ENCODE measurements at regions not wholly inside any gene's neighbourhood (a gene's known extent, or its start where the extent isn't known, plus 50 kb on each side); places are given as distances from the start of the nearest gene placed in this dataset.
"Not testable (repeated sequence)": the region's sequence is repeated elsewhere in the genome, so short reads cannot be mapped to it uniquely, and the experiment has no call there.

DNA sequence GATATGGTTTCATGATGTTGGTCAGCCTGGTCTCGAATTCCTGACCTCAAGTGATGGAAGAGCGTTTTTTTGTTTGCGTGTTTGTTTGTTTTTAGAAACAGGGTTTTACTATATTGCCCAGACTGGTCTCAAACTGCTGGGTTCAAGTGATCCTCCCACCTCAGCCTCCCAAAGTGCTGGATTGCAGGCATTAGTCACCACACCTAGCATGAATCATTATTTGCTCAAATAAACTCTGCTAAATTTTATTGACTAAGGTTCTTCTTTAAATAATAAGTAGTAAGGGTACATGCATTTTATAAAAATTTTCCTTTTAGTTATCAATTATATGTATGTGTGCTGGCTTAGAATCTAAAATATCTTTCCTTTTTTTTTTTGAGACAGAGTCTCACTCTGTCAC, 52.9 kb downstream of the ZBTB9 start:
- Histone ChIP-seq H3K9me3 (ENCODE audit: control insufficient read depth, low read length) (no peaks in the 10 kb centered on the region), H3K4me3 (ENCODE audit: low read length) (no peak overlapping the region), H3K27me3 (ENCODE audit: control insufficient read depth, insufficient read depth) (no peaks in the 10 kb centered on the region), H3K27ac (ENCODE audit: low read length) (no peak overlapping the region), H3K4me1 (ENCODE audit: control insufficient read depth, insufficient read depth, low read length) (peaks cover 2% of the 10 kb centered on the region)
- intact Hi-C loops (cut with DNase I): no loop called here
- ATAC-seq: no peak
- DNase-seq: no peak
- 98% methylated on average over 3 of the region's 3 CpGs for WGBS

DNA sequence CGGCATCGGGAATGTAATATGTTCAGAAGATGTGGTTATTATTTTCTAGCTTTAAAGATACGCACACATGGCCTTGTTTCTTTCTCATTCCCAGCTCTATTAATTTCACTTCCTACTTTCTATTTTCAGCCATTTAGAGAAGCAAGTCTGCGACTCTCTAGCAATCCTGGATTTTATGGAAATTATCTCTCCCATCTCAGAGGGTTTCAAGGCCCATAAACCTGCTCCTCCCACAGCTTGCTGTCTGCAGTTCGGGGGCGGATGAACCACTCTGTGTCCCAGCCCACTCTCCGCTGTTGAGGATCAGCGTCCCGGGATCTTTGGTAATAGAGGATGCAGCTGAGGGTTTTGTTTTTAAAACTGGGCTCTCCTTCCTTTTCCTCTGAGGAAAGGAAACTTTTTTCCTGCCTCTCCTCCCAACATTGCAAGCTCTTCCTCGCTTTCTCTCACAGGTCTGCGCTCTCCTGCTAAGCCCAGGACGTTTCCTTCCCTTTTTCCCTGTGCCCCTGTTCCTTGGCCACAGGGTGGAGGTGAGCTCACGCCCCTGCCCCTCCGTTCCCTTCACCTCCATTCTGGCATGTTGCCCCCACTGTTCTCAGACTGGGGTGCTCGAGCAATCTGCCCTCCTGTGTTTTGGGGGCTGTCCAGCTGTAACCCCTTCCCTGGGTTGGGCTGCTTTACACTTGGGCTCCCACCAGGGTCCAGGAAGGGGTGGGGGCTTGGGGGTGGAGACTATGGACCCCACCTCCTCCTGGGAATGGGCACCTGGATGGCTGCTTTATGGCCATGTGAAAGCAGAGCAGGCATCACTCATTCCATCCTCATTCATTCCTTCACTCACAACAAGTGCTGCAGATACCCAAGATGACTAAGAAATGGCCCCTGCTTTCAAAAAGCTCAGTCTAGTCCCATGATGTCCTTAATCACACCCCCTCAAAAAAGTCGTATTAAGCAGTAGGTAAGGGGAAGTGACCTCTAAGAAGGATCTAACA, 54.9 kb downstream of the ZBTB9 start:
- peak in 1 of 2 donors; percentile 31 for ATAC-seq

DNA sequence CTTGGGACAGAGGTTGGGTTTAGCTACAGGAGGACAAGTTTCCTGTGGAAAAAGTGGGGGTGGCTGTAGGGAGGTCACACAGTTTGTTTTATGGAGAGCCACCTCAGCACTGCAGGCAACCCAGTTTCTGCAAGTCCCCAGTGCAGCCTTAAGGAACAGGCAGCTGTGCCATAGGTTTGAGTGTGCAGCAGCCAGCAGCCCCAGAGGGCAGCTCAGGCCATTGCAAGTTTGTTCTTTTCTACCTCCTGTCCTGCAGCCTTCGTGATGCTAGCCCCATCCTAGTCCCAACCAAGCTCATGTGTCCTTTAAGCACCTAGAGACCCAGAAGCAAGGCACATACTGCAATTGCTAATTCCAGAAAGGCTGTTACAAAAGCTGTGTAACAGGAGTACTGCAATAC, 58.8 kb downstream of the ZBTB9 start:
- 90% methylated on average over 1 of the region's 1 CpG for WGBS
- Histone ChIP-seq H3K27ac (ENCODE audit: low read length) (no peak overlapping the region), H3K9me3 (ENCODE audit: control insufficient read depth, low read length) (no peaks in the 10 kb centered on the region), H3K4me1 (ENCODE audit: control insufficient read depth, insufficient read depth, low read length) (peaks cover 2% of the 10 kb centered on the region), H3K4me3 (ENCODE audit: low read length) (no peak overlapping the region), H3K27me3 (ENCODE audit: control insufficient read depth, insufficient read depth) (no peaks in the 10 kb centered on the region)
- no peak for ATAC-seq
- DNase-seq: no peak
- intact Hi-C loops (cut with DNase I): no loop called here

More for the DNA sequence above, 54.9 kb downstream of the ZBTB9 start:
- H3K27me3 ChIP-seq (ENCODE audit: control insufficient read depth, insufficient read depth): no peaks in the 10 kb centered on the region
- DNase-seq: no peak
- H3K9me3 ChIP-seq (ENCODE audit: control insufficient read depth, low read length): no peaks in the 10 kb centered on the region
- peaks cover 2% of the 10 kb centered on the region for H3K4me1 ChIP-seq (ENCODE audit: control insufficient read depth, insufficient read depth, low read length)
- 27% methylated on average over 16 of the region's 16 CpGs for WGBS
- intact Hi-C loops (cut with DNase I): no loop called here
- H3K4me3 ChIP-seq (ENCODE audit: low read length): no peak overlapping the region
- no peak overlapping the region for H3K27ac ChIP-seq (ENCODE audit: low read length)

DNA sequence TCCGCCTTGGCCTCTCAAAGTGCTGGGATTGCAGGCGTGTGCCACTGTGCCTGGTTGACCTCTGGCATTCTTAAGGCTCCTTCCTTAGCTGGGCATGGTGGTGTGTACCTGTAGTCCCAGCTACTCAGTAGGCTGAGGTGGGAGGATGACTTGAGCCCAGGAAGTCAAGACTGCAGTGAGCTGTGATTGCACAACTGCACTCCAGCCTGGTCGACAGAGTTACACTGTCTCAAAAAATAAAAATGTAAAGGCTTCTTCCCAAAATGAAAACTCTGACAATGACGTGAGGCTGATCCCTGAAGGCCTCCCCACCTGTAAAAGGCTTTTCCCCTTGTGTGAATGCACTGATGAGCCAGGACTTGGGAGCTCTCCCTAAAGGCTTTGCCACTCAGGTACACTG, 62.4 kb downstream of the ZBTB9 start:
- Histone ChIP-seq H3K9me3 (ENCODE audit: control insufficient read depth, low read length) (no peaks in the 10 kb centered on the region), H3K4me3 (ENCODE audit: low read length) (no peak overlapping the region), H3K27ac (ENCODE audit: low read length) (no peak overlapping the region), H3K4me1 (ENCODE audit: control insufficient read depth, insufficient read depth, low read length) (no peaks in the 10 kb centered on the region), H3K27me3 (ENCODE audit: control insufficient read depth, insufficient read depth) (no peaks in the 10 kb centered on the region)
- no peak for ATAC-seq
- intact Hi-C loops (cut with DNase I): no loop called here
- DNase-seq: no peak
- 78% methylated on average over 4 of the region's 4 CpGs for WGBS

DNA sequence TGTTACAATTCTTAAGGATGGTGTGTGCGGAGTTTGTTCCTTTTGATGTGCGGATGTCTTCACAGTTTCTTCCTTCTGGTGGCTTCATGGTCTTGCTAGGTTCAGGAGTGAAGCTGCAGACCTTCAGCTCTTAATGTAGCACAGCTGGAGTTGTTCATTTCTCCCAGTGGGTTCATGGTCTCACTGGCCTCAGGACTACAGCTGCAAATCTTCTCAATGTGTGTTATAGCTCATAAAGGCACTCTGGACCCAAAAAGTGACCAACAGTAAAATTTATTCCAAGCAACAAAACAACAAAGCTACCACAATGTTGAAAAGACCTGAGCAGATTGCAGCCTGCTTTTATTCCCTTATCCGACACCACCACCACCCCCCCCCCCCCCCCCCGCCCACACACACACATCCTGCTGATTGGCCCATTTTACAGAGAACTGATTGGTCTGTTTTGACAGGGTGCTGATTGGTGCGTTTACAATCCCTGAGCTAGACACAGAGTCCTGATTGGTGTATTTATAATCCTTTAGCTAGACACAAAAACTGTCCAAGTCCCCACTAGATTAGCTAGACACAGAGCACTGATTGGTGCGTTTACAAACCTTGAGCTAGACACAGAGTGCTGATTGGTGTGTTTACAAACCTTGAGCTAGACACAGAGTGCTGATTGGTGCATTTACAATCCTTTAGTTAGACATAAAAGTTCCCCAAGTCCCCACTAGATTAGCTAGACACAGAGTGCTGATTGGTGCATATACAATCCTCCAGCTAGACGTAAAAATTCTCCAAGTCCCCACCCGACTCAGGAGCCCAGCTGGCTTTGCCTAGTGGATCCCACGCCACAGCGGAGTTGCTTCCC, 59.2 kb downstream of the BAK1 start:
- H3K27ac ChIP-seq (ENCODE audit: low read length); H3K4me3 ChIP-seq (ENCODE audit: low read length); ATAC-seq; intact Hi-C loops (cut with DNase I); DNase-seq; H3K9me3 ChIP-seq (ENCODE audit: control insufficient read depth, low read length); H3K4me1 ChIP-seq (ENCODE audit: control insufficient read depth, insufficient read depth, low read length); H3K27me3 ChIP-seq (ENCODE audit: control insufficient read depth, insufficient read depth): not testable (repeated sequence)
- 87% methylated on average over 9 of the region's 10 CpGs for WGBS

DNA sequence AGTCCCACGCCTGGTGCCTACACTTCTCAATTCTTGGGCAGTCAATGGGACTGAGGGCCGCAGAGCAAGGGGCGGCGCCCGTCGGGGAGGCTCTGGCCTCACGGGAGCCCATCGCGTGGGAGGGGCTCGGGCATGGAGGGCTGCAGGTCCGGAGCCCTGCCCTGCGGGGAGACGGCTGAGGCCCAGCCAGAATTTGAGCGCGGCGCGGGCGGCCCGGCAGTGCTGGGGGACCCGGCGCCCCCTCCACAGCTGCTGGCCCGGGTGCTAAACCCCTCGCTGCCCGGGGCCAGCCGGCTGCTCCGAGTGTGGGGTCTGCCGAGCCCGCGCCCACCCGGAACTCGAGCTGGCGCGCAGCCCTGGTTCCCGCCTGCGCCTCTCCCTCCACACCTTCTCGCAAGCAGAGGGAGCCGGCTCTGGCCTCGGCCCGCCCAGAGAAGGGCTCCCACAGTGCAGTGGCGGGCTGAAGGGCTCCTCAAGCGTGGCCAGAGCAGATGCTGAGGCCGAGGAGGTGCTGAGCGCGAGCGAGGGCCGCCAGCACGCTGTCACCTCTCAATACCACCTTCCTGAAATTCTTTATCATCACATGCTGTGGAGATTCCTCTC, 58.5 kb downstream of the BAK1 start:
- intact Hi-C loops (cut with DNase I): no loop called here
- DNase-seq (no peak), ATAC-seq (no peak)
- Histone ChIP-seq H3K4me3 (ENCODE audit: low read length) (no peak overlapping the region), H3K27ac (ENCODE audit: low read length) (no peak overlapping the region), H3K9me3 (ENCODE audit: control insufficient read depth, low read length) (no peaks in the 10 kb centered on the region), H3K4me1 (ENCODE audit: control insufficient read depth, insufficient read depth, low read length) (no peaks in the 10 kb centered on the region), H3K27me3 (ENCODE audit: control insufficient read depth, insufficient read depth) (no peaks in the 10 kb centered on the region)
- 88% methylated on average over 47 of the region's 47 CpGs for WGBS

Data from right cardiac atrium (tissue), 5 donors.